Loucy (cell line): ENCODE measurements at regions not wholly inside any gene's neighbourhood (a gene's known extent, or its start where the extent isn't known, plus 50 kb on each side); places are given as distances from the start of the nearest gene placed in this dataset.

Experiments used
- CTCF ChIP-seq: fragments of 200-600 bp; sonication (generic); conservative IDR thresholded peaks from 2 replicates; pipeline ENCODE4 v1.5.1; 2014; ENCODE audit warnings: mild to moderate bottlenecking, antibody characterized with exemption, low read length
- EZH2phosphoT487 ChIP-seq: fragments of 200-600 bp; IDR thresholded peaks from 2 replicates; pipeline ENCODE4 v1.6.1; 2018; ENCODE audit warnings: antibody characterized with exemption, mild to moderate bottlenecking, moderate library complexity, borderline replicate concordance

GRCh38 chr3:81255463-81255862 lies 506.0 kb downstream of the GBE1 start:
- no peak for TF ChIP-seq CTCF
- TF ChIP-seq EZH2phosphoT487 = no peak
